Thyroid gland (tissue), 4 donors: ENCODE measurements at regions not wholly inside any gene's neighbourhood (a gene's known extent, or its start where the extent isn't known, plus 50 kb on each side); places are given as distances from the start of the nearest gene placed in this dataset.

Source experiments
- POLR2A ChIP-seq, 2 donors: fragments of 450-650 bp; IDR thresholded peaks; one replicate each; pipeline ENCODE4 v1.6.1; 2017; ENCODE audit warnings: antibody characterized with exemption in 2 of 2, mild to moderate bottlenecking in 2 of 2, moderate library complexity in 1 of 2
- TF ChIP-seq, protein P1 (sequence below), 6 experiments: fragments of 200-600 bp in 3 of 6; fragments of 450-650 bp in 3 of 6; sonication (generic) in 3 of 6; IDR thresholded peaks; one replicate each; pipeline ENCODE4 v1.5.1; 2016 to 2019; ENCODE audit warnings: antibody characterized with exemption in 6 of 6, mild to moderate bottlenecking in 2 of 6, inconsistent platforms in 1 of 6, moderate library complexity in 1 of 6

DNA sequence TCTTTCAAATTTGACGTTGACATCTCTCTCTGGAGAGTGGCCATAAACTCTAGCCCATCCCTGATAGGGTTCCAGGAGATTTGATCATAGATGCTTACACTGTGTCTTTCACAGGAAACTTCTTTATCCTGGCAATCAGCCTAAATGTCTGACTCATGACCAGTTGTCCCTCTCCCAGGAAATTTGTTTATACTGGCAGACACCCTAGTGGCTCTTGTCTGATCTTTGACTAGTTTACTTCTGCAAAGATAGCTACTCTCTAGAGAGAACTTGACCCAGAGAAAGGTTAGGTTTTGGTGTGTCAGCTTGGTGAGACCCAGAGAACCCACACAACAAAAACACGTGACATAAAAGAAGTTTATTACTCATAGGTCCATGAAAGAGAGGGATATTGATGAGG is 509.8 kb downstream of the CENPC start:
- TF ChIP-seq POLR2A (IDR thresholded peaks at IDR 0.05), result no peak
- TF ChIP-seq, protein P1, sequence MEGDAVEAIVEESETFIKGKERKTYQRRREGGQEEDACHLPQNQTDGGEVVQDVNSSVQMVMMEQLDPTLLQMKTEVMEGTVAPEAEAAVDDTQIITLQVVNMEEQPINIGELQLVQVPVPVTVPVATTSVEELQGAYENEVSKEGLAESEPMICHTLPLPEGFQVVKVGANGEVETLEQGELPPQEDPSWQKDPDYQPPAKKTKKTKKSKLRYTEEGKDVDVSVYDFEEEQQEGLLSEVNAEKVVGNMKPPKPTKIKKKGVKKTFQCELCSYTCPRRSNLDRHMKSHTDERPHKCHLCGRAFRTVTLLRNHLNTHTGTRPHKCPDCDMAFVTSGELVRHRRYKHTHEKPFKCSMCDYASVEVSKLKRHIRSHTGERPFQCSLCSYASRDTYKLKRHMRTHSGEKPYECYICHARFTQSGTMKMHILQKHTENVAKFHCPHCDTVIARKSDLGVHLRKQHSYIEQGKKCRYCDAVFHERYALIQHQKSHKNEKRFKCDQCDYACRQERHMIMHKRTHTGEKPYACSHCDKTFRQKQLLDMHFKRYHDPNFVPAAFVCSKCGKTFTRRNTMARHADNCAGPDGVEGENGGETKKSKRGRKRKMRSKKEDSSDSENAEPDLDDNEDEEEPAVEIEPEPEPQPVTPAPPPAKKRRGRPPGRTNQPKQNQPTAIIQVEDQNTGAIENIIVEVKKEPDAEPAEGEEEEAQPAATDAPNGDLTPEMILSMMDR (IDR thresholded peaks at IDR 0.05), result no peak
